GM19043 (cell line): ENCODE measurements at regions not wholly inside any gene's neighbourhood (a gene's known extent, or its start where the extent isn't known, plus 50 kb on each side); places are given as distances from the start of the nearest gene placed in this dataset.
"Not testable (repeated sequence)": the region's sequence is repeated elsewhere in the genome, so short reads cannot be mapped to it uniquely, and the experiment has no call there.

Experiments
- ATAC-seq: cut with Tn5 transposase; IDR thresholded peaks from one replicate; pipeline ENCODE4 v1.9.1; 2021; ENCODE audit warnings: low read depth; ENCODE audit not compliant: unreplicated experiment

DNA sequence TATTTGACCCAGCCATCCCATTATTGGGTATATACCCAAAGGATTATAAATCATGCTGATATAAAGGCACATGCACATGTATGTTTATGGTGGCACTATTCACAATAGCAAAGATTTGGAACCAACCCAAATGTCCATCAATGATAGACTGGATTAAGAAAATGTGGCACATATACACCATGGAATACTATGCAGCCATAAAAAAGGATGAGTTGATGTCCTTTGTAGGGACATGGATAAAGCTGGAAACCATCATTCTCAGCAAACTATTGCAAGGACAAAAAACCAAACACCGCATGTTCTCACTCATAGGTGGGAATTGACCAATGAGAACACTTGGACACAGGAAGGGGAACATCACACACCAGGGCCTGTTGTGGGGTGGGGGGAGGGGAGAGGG lies 147.3 kb upstream of the STK26 start:
- ATAC-seq, result not testable (repeated sequence)

DNA sequence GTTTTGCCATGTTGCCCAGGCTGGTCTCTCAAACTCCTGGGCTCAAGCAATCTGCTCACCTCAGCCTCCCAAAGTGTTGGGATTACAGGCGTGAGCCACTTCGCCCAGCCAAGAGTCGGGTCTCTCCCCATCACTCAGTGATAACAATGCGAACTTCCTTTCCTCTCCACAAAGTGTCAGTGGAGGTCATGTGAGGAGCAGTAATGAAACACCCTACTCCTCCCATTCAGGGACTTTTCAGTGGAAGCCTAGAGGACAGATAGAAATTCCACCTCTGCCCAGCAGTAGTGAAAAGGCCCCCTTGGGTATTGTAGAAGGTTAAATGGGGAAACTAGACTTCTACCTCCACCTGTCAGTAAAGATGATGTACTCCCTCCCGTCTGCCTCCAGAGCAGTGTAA lies 141.9 kb upstream of the STK26 start:
- no peak for ATAC-seq

GRCh38 chrX:131885042-131885441 lies 138.1 kb upstream of the STK26 start:
- ATAC-seq, result not testable (repeated sequence)

GRCh38 chrX:131893857-131894256 lies 129.2 kb upstream of the STK26 start:
- not testable (repeated sequence) for ATAC-seq

- no peak for ATAC-seq
Measured at GRCh38 chrX:131894995-131895394, 128.1 kb upstream of the STK26 start.

DNA sequence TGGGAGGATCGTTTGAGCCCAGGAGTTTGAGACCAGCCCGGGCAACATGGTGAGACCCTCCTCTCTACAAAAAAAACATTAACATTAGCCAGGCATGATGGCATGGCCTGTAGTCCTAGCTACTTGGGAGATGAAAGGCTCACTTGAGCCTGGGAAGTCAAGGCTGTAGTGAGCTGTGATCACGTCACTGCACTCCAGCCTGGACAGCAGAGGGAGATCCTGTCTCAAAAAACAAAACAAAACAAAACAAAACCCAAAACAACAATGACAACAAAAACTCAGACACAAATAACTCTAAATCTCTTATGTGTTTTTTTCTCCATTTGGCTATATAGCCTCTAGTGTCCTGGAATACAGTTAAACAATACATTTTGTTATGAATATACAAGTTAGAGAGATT lies 127.3 kb upstream of the STK26 start:
- ATAC-seq, result no peak

- ATAC-seq, result no peak
Measured at GRCh38 chrX:131901546-131901945, 121.6 kb upstream of the STK26 start.

GRCh38 chrX:131907488-131908314 lies 115.4 kb upstream of the STK26 start:
- no peak for ATAC-seq

DNA sequence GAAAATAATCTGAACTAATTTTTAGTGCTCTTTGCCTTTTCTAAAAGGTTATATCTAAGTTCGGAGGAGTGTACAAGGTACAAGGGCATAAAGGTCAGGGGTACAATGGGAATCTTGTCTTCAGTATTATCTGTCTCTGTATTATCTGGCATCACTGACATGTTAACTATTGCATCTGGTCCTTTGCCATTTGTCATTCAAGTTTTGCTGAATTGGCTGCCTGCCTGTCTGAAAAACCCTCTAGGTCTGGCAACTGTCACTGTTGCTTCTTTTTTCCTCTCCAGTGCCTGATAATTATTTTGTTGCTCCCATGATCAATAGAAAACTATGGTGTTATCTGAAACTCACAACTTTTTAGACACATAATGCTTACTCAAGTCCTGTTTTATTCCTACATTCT lies 112.5 kb upstream of the STK26 start:
- no peak for ATAC-seq

DNA sequence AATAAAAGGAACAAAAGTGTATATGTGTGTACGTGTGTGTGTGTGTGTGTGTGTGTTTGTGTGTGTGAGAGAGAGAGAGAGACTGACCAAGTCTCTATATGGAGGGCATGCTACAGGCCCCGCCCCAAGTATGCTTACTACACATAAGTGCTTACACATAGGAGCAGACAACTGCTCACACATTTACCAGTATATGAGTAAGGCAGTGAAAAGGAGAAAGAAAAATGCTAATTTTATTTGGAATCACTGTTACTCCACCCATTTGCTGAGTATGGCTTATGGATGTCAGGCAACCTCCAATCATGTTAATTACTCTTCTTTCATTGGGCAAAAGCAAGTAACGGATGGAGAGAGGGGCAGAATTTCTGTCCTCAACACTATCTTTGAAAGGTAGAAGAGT lies 107.6 kb upstream of the STK26 start:
- no peak for ATAC-seq

DNA sequence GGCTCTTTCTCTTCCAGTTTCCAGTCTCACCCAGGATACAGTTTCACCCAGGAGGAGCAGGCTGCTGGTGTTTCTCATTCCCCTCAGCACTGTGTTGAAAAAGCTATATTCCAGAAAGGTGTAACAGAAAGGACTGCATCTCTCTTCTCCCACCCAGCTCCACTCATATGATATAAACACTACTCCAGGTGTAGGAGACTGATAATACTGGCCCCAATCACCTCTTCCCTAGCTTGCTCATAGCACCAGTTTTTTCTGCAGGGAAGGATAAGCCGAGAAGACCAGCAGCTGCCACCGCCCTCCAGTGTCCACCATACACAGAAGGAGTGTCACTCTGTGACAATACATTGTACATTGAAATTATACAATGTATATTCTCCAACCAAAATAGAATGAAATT lies 105.5 kb upstream of the STK26 start:
- no peak for ATAC-seq

DNA sequence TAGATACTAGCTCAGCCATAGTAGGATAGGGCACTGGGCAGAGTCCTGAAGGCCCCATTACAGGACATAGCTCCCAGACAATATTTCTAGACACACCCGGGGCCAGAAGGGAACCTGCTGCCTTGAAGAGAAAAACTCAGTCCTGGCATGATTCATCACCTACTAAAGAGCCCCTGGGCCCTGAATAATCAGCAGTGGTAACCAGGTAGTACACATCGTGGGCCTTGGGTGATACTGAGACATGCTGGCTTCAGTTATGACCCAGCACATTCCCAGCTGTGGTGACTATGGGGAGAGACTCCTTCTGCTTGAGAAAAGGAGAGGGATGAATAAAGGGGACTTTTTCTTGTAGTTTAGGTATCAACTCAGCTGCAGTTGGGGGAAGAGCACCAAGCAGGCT lies 104.3 kb upstream of the STK26 start:
- no peak for ATAC-seq

DNA sequence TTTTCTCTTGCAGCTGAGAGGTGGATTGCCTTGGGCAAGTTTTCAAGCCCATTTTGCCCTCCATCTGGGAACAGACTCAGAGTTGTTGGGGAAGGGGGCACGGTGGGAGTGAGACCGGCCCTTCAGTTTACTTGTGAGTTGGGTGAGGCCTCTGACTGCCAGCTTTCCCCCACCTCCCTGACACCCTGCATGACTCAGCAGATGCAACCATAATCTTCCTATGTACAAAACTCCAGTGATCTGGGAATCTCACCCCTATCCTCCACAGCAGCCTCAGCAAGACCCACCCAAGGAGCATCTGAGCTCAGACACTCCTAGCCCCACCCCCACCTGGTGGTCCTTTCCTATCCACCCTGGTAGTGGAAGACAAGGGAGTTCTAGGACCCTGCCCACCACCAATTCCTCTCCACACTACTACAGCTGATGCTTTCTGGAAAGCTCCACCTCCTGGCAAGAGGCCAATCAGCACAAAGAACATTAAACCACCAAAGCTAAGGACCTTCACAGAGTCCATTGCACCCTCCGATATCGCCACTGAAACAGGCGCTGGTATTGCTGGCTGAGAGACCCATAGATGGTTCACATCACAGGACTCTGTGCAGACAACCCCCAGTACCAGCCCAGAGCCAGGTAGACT lies 99.4 kb upstream of the STK26 start:
- no peak for ATAC-seq

- no peak for ATAC-seq
Measured at GRCh38 chrX:131938749-131939148, 84.4 kb upstream of the STK26 start.

DNA sequence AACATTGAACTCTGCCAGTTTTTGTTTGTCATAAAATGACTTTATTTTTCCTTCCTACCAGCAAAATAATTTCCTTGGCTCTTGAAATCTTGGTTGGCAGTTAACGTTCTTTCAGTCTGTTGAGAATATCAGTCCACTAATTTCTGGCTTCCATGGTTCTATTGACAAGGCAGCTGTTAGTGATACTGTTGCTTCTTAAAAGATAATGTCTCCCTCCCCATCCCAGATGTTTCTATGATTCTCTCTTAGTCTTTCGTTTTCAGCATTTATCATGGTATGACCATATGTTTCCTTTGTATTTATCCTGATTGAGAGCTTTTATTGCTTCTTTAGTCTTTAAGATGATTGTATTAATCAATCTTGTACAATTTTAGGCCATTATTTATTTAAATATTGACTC lies 81.1 kb upstream of the STK26 start:
- no peak for ATAC-seq

GRCh38 chrX:131944936-131945902 lies 77.9 kb upstream of the STK26 start:
- no peak for ATAC-seq

DNA sequence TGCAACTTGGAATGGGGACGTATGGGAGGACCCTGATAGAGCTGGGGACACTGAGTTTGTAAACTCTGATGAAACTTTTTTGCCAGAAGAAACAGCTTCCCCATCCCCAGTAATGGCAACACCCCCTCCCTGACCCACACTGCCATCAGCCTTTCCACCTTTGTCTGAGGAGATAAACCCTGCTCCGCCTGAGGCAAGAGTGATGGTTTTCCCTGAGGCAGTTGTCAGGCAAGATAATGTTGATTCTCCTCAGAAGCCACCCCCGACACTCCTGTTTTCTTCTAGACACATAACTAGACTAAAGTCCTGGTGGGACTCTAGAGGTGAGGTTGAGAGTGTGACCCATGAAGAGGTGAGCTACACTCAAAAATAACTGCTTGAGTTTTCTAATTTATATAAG lies 71.9 kb upstream of the STK26 start:
- ATAC-seq, result no peak

GRCh38 chrX:131955099-131955777 lies 67.9 kb upstream of the STK26 start:
- ATAC-seq, result no peak

DNA sequence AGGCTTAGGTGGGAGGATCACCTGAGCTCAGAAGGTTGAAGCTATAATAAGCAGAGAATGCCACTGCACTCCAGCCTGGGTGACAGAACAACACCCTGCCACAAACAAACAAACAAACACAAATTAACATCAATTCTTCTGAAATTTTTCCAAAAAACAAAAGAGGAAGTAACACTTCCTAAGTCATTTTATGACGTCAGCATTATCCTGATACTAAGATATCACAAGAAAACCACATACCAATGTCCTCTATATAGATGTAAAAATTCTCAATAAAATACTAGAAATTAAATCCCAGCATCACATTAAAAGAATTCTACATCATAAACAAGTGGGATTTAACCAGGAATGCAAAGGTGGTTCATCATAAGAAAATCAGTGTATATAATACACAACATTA lies 64.4 kb upstream of the STK26 start:
- no peak for ATAC-seq

DNA sequence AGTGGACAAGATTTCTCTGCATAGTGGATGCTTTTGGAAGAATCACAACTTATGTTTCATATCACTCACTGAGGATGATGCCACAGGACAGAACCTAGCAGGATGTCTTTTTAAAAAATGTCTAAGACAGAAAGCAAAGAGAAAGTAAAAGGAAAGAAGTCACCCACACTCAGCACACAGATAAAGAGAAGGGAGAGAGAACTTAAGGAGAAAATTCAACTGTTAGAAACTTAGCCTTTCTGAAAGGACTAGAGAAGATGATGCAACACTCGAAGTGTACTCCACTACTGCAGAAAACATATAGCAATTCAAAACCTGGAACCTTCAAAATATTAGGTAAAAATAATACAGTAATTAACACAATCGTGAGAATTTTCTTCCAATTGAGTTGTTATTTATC lies 52.8 kb upstream of the STK26 start:
- no peak for ATAC-seq
